ENCODE measurements at regions not wholly inside any gene's neighbourhood (a gene's known extent, or its start where the extent isn't known, plus 50 kb on each side); places are given as distances from the start of the nearest gene placed in this dataset.

GRCh38 chr7:85512790-85513189, 325.9 kb upstream of the SEMA3D start:
- DNase-seq = no peak
- intact Hi-C loops (cut with DNase I) = no loop called here

- intact Hi-C loops (cut with DNase I) = no loop called here
- no peak for DNase-seq
Measured at GRCh38 chr7:85510287-85510686, 323.4 kb upstream of the SEMA3D start.

- intact Hi-C loops (cut with DNase I) = no loop called here
- no peak for DNase-seq
Measured at GRCh38 chr7:85509476-85509875, 322.6 kb upstream of the SEMA3D start.

- no peak for DNase-seq
- intact Hi-C loops (cut with DNase I) = no loop called here
Measured at GRCh38 chr7:85508642-85509410, 322.0 kb upstream of the SEMA3D start.

- intact Hi-C loops (cut with DNase I) = no loop called here
- no peak for DNase-seq
Measured at GRCh38 chr7:85498031-85498430, 311.2 kb upstream of the SEMA3D start.

GRCh38 chr7:85489498-85489897, 302.6 kb upstream of the SEMA3D start:
- DNase-seq = no peak
- intact Hi-C loops (cut with DNase I) = no loop called here

- no peak for DNase-seq
- intact Hi-C loops (cut with DNase I) = no loop called here
Measured at GRCh38 chr7:85488406-85488805, 301.6 kb upstream of the SEMA3D start.

- no peak for DNase-seq
- intact Hi-C loops (cut with DNase I) = no loop called here
Measured at GRCh38 chr7:85483177-85483576, 296.3 kb upstream of the SEMA3D start.

- intact Hi-C loops (cut with DNase I) = no loop called here
- no peak for DNase-seq
Measured at GRCh38 chr7:85480666-85481065, 293.8 kb upstream of the SEMA3D start.

GRCh38 chr7:85479918-85480643, 293.2 kb upstream of the SEMA3D start:
- DNase-seq = no peak
- intact Hi-C loops (cut with DNase I) = no loop called here

- intact Hi-C loops (cut with DNase I) = no loop called here
- DNase-seq = no peak
Measured at GRCh38 chr7:85478530-85478929, 291.7 kb upstream of the SEMA3D start.

- intact Hi-C loops (cut with DNase I) = no loop called here
- no peak for DNase-seq
Measured at GRCh38 chr7:85475476-85475875, 288.6 kb upstream of the SEMA3D start.

GRCh38 chr7:85475071-85475470, 288.2 kb upstream of the SEMA3D start:
- intact Hi-C loops (cut with DNase I) = no loop called here
- DNase-seq = no peak

GRCh38 chr7:85474234-85474633, 287.4 kb upstream of the SEMA3D start:
- DNase-seq = no peak

GRCh38 chr7:85471740-85472139, 284.9 kb upstream of the SEMA3D start:
- intact Hi-C loops (cut with DNase I) = no loop called here
- no peak for DNase-seq

More at GRCh38 chr7:85474234-85474633, 287.4 kb upstream of the SEMA3D start:
- intact Hi-C loops (cut with DNase I) = no loop called here

GRCh38 chr7:85471307-85471706, 284.5 kb upstream of the SEMA3D start:
- intact Hi-C loops (cut with DNase I) = no loop called here

GRCh38 chr7:85469446-85470010, 282.7 kb upstream of the SEMA3D start:
- no peak for DNase-seq
- intact Hi-C loops (cut with DNase I) = no loop called here

More at GRCh38 chr7:85471307-85471706, 284.5 kb upstream of the SEMA3D start:
- no peak for DNase-seq

- intact Hi-C loops (cut with DNase I) = no loop called here
- DNase-seq = no peak
Measured at GRCh38 chr7:85464042-85464651, 277.3 kb upstream of the SEMA3D start.

GRCh38 chr7:85462671-85463070, 275.8 kb upstream of the SEMA3D start:
- DNase-seq = no peak
- intact Hi-C loops (cut with DNase I) = no loop called here

GRCh38 chr7:85457911-85458310, 271.1 kb upstream of the SEMA3D start:
- DNase-seq = no peak
- intact Hi-C loops (cut with DNase I) = no loop called here

All from head of caudate nucleus (tissue), 42 donors.